PC-9 (cell line): ENCODE measurements at regions not wholly inside any gene's neighbourhood (a gene's known extent, or its start where the extent isn't known, plus 50 kb on each side); places are given as distances from the start of the nearest gene placed in this dataset.

Source experiments
- BruUV-seq: library from RNA; stranded (reverse); fragments of 400-500 nt; replicated peaks from 2 replicates; lab custom pipeline; 2021; lab: Mats Ljungman, UMichigan
- CTCF ChIA-PET: fragments of 300-600 bp; sonication (Branson Sonifier 250); formaldehyde crosslinking; loops from one replicate; lab custom pipeline; 2022; ENCODE audit warnings: antibody characterized with exemption; lab: Charles Lee
- POLR2A ChIA-PET: fragments of 300-600 bp; sonication (Branson Sonifier 250); formaldehyde crosslinking; loops from one replicate; lab custom pipeline; 2022; ENCODE audit warnings: antibody characterized with exemption; ENCODE audit not compliant: unreplicated experiment; lab: Charles Lee
- DNase-seq, 2 experiments: peaks; one replicate each; pipeline versions ENCODE4 v3.0.0 to v3.0.0-alpha.2; 2015 to 2022; ENCODE audit warnings: mixed read lengths in 1 of 2
- H2AFZ ChIP-seq: fragments of 200-600 bp; sonication (generic); 2 replicates; pipeline ENCODE4 v1.8.1; 2017; ENCODE audit warnings: antibody characterized with exemption
- H3F3A ChIP-seq: fragments of 200-600 bp; sonication (generic); 2 replicates; pipeline ENCODE4 v1.8.1; 2017; ENCODE audit warnings: antibody characterized with exemption, mild to moderate bottlenecking, low read depth; ENCODE audit not compliant: insufficient read depth
- H3K27ac ChIP-seq: fragments of 200-600 bp; sonication (generic); 2 replicates; pipeline ENCODE4 v1.6.1; 2016; ENCODE audit warnings: mixed run types
- H3K27me3 ChIP-seq: fragments of 200-600 bp; sonication (generic); 2 replicates; pipeline ENCODE4 v1.6.1; 2016; ENCODE audit warnings: low read depth, mixed run types; ENCODE audit not compliant: insufficient read depth
- H3K36me3 ChIP-seq: fragments of 200-600 bp; sonication (generic); 2 replicates; pipeline ENCODE4 v1.6.1; 2016; ENCODE audit warnings: low read depth, mixed run types
- H3K4me1 ChIP-seq: fragments of 200-600 bp; sonication (generic); replicated peaks from 2 replicates; pipeline ENCODE4 v1.6.1; 2016; ENCODE audit warnings: mixed run types; ENCODE audit not compliant: insufficient read depth
- H3K4me2 ChIP-seq: fragments of 200-600 bp; sonication (generic); 2 replicates; pipeline ENCODE4 v1.6.1; 2017; ENCODE audit warnings: mixed run types
- H3K4me3 ChIP-seq: fragments of 200-600 bp; sonication (generic); 2 replicates; pipeline ENCODE4 v1.6.1; 2016; ENCODE audit warnings: mixed run types
- H3K79me2 ChIP-seq: fragments of 200-600 bp; sonication (generic); 2 replicates; pipeline ENCODE4 v1.6.1; 2017; ENCODE audit warnings: low read depth, mixed run types
- H3K9me2 ChIP-seq: fragments of 200-600 bp; sonication (generic); 2 replicates; pipeline ENCODE4 v1.8.1; 2017; ENCODE audit warnings: mild to moderate bottlenecking; ENCODE audit not compliant: insufficient read depth
- H3K9me3 ChIP-seq: fragments of 200-600 bp; sonication (generic); 2 replicates; pipeline ENCODE4 v1.8.1; 2016; ENCODE audit warnings: low read depth; ENCODE audit not compliant: insufficient read depth
- H4K20me1 ChIP-seq: fragments of 200-600 bp; sonication (generic); 2 replicates; pipeline ENCODE4 v1.8.1; 2017; ENCODE audit not compliant: insufficient read depth
- CTCF ChIP-seq: fragments of 200-600 bp; sonication (generic); conservative IDR thresholded peaks from 2 replicates; pipeline ENCODE4 v1.6.1; 2017; ENCODE audit warnings: mixed run types, antibody characterized with exemption, mild to moderate bottlenecking, moderate library complexity
- EZH2 ChIP-seq: fragments of 200-600 bp; sonication (generic); IDR thresholded peaks from 2 replicates; pipeline ENCODE4 v1.8.0; 2017; ENCODE audit warnings: antibody characterized with exemption, low read depth
- intact Hi-C: fragments of 100-400 bp; cut with micrococcal nuclease; formaldehyde crosslinking; loops from one replicate; pipeline ENCODE4 v1.10.0; 2022; ENCODE audit not compliant: unreplicated experiment

- Histone ChIP-seq H3K9me2 (no peaks in the 10 kb centered on the region), H3K27me3 (no peaks in the 10 kb centered on the region), H3F3A (no peaks in the 10 kb centered on the region), H3K4me1 (no peaks in the 10 kb centered on the region), H3K36me3 (no peaks in the 10 kb centered on the region), H3K4me3 (no peak overlapping the region), H3K9me3 (no peaks in the 10 kb centered on the region), H3K79me2 (no peaks in the 10 kb centered on the region), H4K20me1 (no peaks in the 10 kb centered on the region), H2AFZ (no peak overlapping the region), H3K27ac (no peak overlapping the region), H3K4me2 (no peak overlapping the region)
- intact Hi-C loops = no loop called here
- ChIA-PET POLR2A (no interaction called here), CTCF (no interaction called here)
- no TSS peak for BruUV-seq
- DNase-seq = no peak
- TF ChIP-seq EZH2 (no peak), CTCF (no peak)
Observed at GRCh38 chr4:33411182-33411581, 2691.0 kb downstream of the PCDH7 start.

- no peak for DNase-seq
- H3K4me2 ChIP-seq = no peak overlapping the region
- no peak overlapping the region for H3K4me3 ChIP-seq
- intact Hi-C loops = no loop called here
- no peaks in the 10 kb centered on the region for H3K9me2 ChIP-seq
- no peaks in the 10 kb centered on the region for H3K4me1 ChIP-seq
- no peak overlapping the region for H3K27ac ChIP-seq
- H4K20me1 ChIP-seq = no peaks in the 10 kb centered on the region
- no peaks in the 10 kb centered on the region for H3K79me2 ChIP-seq
- no peaks in the 10 kb centered on the region for H3F3A ChIP-seq
- H3K27me3 ChIP-seq = no peaks in the 10 kb centered on the region
- H3K9me3 ChIP-seq = no peaks in the 10 kb centered on the region
- no peaks in the 10 kb centered on the region for H3K36me3 ChIP-seq
- CTCF ChIA-PET = no interaction called here
- BruUV-seq = no TSS peak
- no peak for TF ChIP-seq CTCF
- TF ChIP-seq EZH2 = no peak
- H2AFZ ChIP-seq = no peak overlapping the region
- POLR2A ChIA-PET = no interaction called here
Observed at GRCh38 chr4:33421887-33422286, 2701.7 kb downstream of the PCDH7 start.

- POLR2A ChIA-PET = no interaction called here
- intact Hi-C loops = no loop called here
- CTCF ChIA-PET = no interaction called here
- Histone ChIP-seq H3K9me3 (no peaks in the 10 kb centered on the region), H3K9me2 (no peaks in the 10 kb centered on the region), H3K79me2 (no peaks in the 10 kb centered on the region), H3K36me3 (no peaks in the 10 kb centered on the region), H4K20me1 (no peaks in the 10 kb centered on the region), H3K4me3 (no peak overlapping the region), H3K4me1 (no peaks in the 10 kb centered on the region), H3K4me2 (no peak overlapping the region), H2AFZ (no peak overlapping the region), H3K27ac (no peak overlapping the region), H3F3A (no peaks in the 10 kb centered on the region), H3K27me3 (no peaks in the 10 kb centered on the region)
- TF ChIP-seq CTCF (no peak), EZH2 (no peak)
- no TSS peak for BruUV-seq
- DNase-seq = no peak
Observed at GRCh38 chr4:33422656-33423055, 2702.5 kb downstream of the PCDH7 start.
